ENCODE measurements at regions not wholly inside any gene's neighbourhood (a gene's known extent, or its start where the extent isn't known, plus 50 kb on each side); places are given as distances from the start of the nearest gene placed in this dataset.
"Not testable (repeated sequence)": the region's sequence is repeated elsewhere in the genome, so short reads cannot be mapped to it uniquely, and the experiment has no call there.

GRCh38 chr3:144023543-144023942, 51.9 kb downstream of the DIPK2A start:
- DNase-seq = not testable (repeated sequence)

- no peak for DNase-seq
These were observed 57.3 kb downstream of the DIPK2A start for GRCh38 chr3:144028798-144029411.

- no peak for DNase-seq
These were observed 58.1 kb downstream of the DIPK2A start for GRCh38 chr3:144029769-144030168.

- peak; percentile 89 to 93 for DNase-seq
These were observed 60.3 kb downstream of the DIPK2A start for GRCh38 chr3:144031938-144032337.

- peak in 1 of 2 donors; percentile 67 for DNase-seq
These were observed 61.1 kb downstream of the DIPK2A start for GRCh38 chr3:144032531-144033239.

- DNase-seq = peak in 1 of 2 donors; percentile 60
These were observed 61.6 kb downstream of the DIPK2A start for GRCh38 chr3:144033240-144033589.

GRCh38 chr3:144033863-144034262, 62.2 kb downstream of the DIPK2A start:
- DNase-seq = peak in 1 of 2 donors; percentile 67

- DNase-seq = no peak
These were observed 63.2 kb downstream of the DIPK2A start for GRCh38 chr3:144034715-144035290.

GRCh38 chr3:144036498-144036897, 64.9 kb downstream of the DIPK2A start:
- no peak for DNase-seq

GRCh38 chr3:144039661-144040060, 68.0 kb downstream of the DIPK2A start:
- no peak for DNase-seq

GRCh38 chr3:144041960-144042556, 70.4 kb downstream of the DIPK2A start:
- no peak for DNase-seq

- no peak for DNase-seq
These were observed 74.1 kb downstream of the DIPK2A start for GRCh38 chr3:144045766-144046165.

- no peak for DNase-seq
These were observed 77.8 kb downstream of the DIPK2A start for GRCh38 chr3:144049374-144049773.

GRCh38 chr3:144051211-144051610, 79.6 kb downstream of the DIPK2A start:
- no peak for DNase-seq

GRCh38 chr3:144052275-144052674, 80.7 kb downstream of the DIPK2A start:
- no peak for DNase-seq

- no peak for DNase-seq
These were observed 81.5 kb downstream of the DIPK2A start for GRCh38 chr3:144053121-144053520.

GRCh38 chr3:144054766-144055165, 83.1 kb downstream of the DIPK2A start:
- no peak for DNase-seq

GRCh38 chr3:144055604-144056003, 84.0 kb downstream of the DIPK2A start:
- DNase-seq = no peak

- no peak for DNase-seq
These were observed 87.1 kb downstream of the DIPK2A start for GRCh38 chr3:144058713-144059112.

GRCh38 chr3:144059481-144059880, 87.9 kb downstream of the DIPK2A start:
- no peak for DNase-seq

- no peak for DNase-seq
These were observed 89.3 kb downstream of the DIPK2A start for GRCh38 chr3:144060881-144061280.

- DNase-seq = no peak
These were observed 91.7 kb downstream of the DIPK2A start for GRCh38 chr3:144063306-144063705.

- DNase-seq = no peak
These were observed 95.4 kb downstream of the DIPK2A start for GRCh38 chr3:144067059-144067458.

- DNase-seq = no peak
These were observed 102.1 kb downstream of the DIPK2A start for GRCh38 chr3:144073698-144074097.

Data from hippocampal formation (tissue), 2 donors.